ENCODE measurements at regions not wholly inside any gene's neighbourhood (a gene's known extent, or its start where the extent isn't known, plus 50 kb on each side); places are given as distances from the start of the nearest gene placed in this dataset.

- no peak for DNase-seq (ENCODE audit: low spot score)
These were observed 124.3 kb downstream of the TRIM29 start for GRCh38 chr11:120013325-120014250.

GRCh38 chr11:120012245-120012644 lies 125.7 kb downstream of the TRIM29 start:
- no peak for DNase-seq (ENCODE audit: low spot score)

GRCh38 chr11:120011836-120012235 lies 126.1 kb downstream of the TRIM29 start:
- no peak for DNase-seq (ENCODE audit: low spot score)

GRCh38 chr11:120010775-120011174 lies 127.1 kb downstream of the TRIM29 start:
- no peak for DNase-seq (ENCODE audit: low spot score)

GRCh38 chr11:120009938-120010337 lies 128.0 kb downstream of the TRIM29 start:
- no peak for DNase-seq (ENCODE audit: low spot score)

GRCh38 chr11:120007144-120007543 lies 130.8 kb downstream of the TRIM29 start:
- no peak for DNase-seq (ENCODE audit: low spot score)

- DNase-seq (ENCODE audit: low spot score) = no peak
These were observed 133.2 kb downstream of the TRIM29 start for GRCh38 chr11:120004723-120005122.

GRCh38 chr11:120001178-120002090 lies 136.5 kb downstream of the TRIM29 start:
- no peak for DNase-seq (ENCODE audit: low spot score)

GRCh38 chr11:119999220-119999619 lies 138.7 kb downstream of the TRIM29 start:
- DNase-seq (ENCODE audit: low spot score) = no peak

GRCh38 chr11:119996556-119996955 lies 141.4 kb downstream of the TRIM29 start:
- no peak for DNase-seq (ENCODE audit: low spot score)

- DNase-seq (ENCODE audit: low spot score) = no peak
These were observed 142.0 kb downstream of the TRIM29 start for GRCh38 chr11:119995730-119996491.

GRCh38 chr11:119993722-119994121 lies 144.2 kb downstream of the TRIM29 start:
- no peak for DNase-seq (ENCODE audit: low spot score)

GRCh38 chr11:119992171-119993051 lies 145.5 kb downstream of the TRIM29 start:
- no peak for DNase-seq (ENCODE audit: low spot score)

- no peak for DNase-seq (ENCODE audit: low spot score)
These were observed 146.2 kb downstream of the TRIM29 start for GRCh38 chr11:119991669-119992068.

- no peak for DNase-seq (ENCODE audit: low spot score)
These were observed 146.9 kb downstream of the TRIM29 start for GRCh38 chr11:119991022-119991404.

GRCh38 chr11:119990309-119991021 lies 147.4 kb downstream of the TRIM29 start:
- DNase-seq (ENCODE audit: low spot score) = no peak

- no peak for DNase-seq (ENCODE audit: low spot score)
These were observed 148.6 kb downstream of the TRIM29 start for GRCh38 chr11:119989159-119989821.

GRCh38 chr11:119985551-119985950 lies 152.4 kb downstream of the TRIM29 start:
- DNase-seq (ENCODE audit: low spot score) = no peak

GRCh38 chr11:119983816-119984215 lies 154.1 kb downstream of the TRIM29 start:
- no peak for DNase-seq (ENCODE audit: low spot score)

GRCh38 chr11:119983240-119983732 lies 154.6 kb downstream of the TRIM29 start:
- DNase-seq (ENCODE audit: low spot score) = no peak
